Ovary (tissue), 7 donors: ENCODE measurements at regions not wholly inside any gene's neighbourhood (a gene's known extent, or its start where the extent isn't known, plus 50 kb on each side); places are given as distances from the start of the nearest gene placed in this dataset.

Experiments
- DNase-seq, 5 donors: peaks; one replicate each; pipeline ENCODE4 v3.0.0-alpha.2; 2019 to 2020
- H3K27ac ChIP-seq, 2 donors: fragments of 200-600 bp; one replicate each; pipeline versions ENCODE4 v1.5.1 to v1.8.0; 2019 to 2022
- H3K27me3 ChIP-seq: fragments of 200-600 bp; one replicate; pipeline ENCODE4 v1.8.0; 2022
- H3K36me3 ChIP-seq: fragments of 200-600 bp; sonication (generic); one replicate; pipeline ENCODE4 v1.5.1; 2019
- H3K4me1 ChIP-seq: one replicate; pipeline ENCODE4 v1.8.1; 2013; ENCODE audit warnings: mild to moderate bottlenecking, moderate library complexity; ENCODE audit not compliant: insufficient read depth
- H3K4me3 ChIP-seq: fragments of 200-600 bp; sonication (generic); one replicate; pipeline ENCODE4 v1.5.1; 2017
- H3K9me3 ChIP-seq, 2 donors: fragments of 200-600 bp in 1 of 2; sonication (generic) in 1 of 2; one replicate each; pipeline versions ENCODE4 v1.5.1 to v1.8.1; 2013 to 2019; ENCODE audit warnings: mild to moderate bottlenecking in 1 of 2, moderate library complexity in 1 of 2
- EP300 ChIP-seq: sonication (generic); formaldehyde crosslinking; IDR thresholded peaks from one replicate; pipeline ENCODE4 v1.6.1; 2017; ENCODE audit warnings: antibody characterized with exemption
- POLR2A ChIP-seq: fragments of 450-650 bp; IDR thresholded peaks from one replicate; pipeline ENCODE4 v1.6.1; 2017; ENCODE audit warnings: antibody characterized with exemption, mild to moderate bottlenecking, moderate library complexity
- WGBS, 3 donors: extraction: QIAGEN DNeasy Blood & Tissue Kit in 1 of 3; methylation state at CpG; one replicate each; pipeline versions ENCODE4 v1.1.5 to v1.1.7; 2013 to 2017; 5-methylcytosine and 5-hydroxymethylcytosine counted together
- intact Hi-C, 4 donors: fragments of 100-400 bp; cut with DNase I; formaldehyde crosslinking; loops; one replicate each; pipeline versions ENCODE4 v1.11.0 to v1.15.1; 2022 to 2023
- TF ChIP-seq, protein P1 (sequence below), 3 donors: fragments of 450-650 bp in 2 of 3; fragments of 200-600 bp in 1 of 3; IDR thresholded peaks; one replicate each; pipeline versions ENCODE4 v1.5.1 to v1.8.0; 2016 to 2022; ENCODE audit warnings: antibody characterized with exemption in 3 of 3, mild to moderate bottlenecking in 1 of 3
- donor health status: DM: no; HTN: no; CAD: no; lungs with moderate emphysema.
- donor health status: DM: no; HTN: no; CAD: no.
- donor health status: Bipolar disorder and iron deficiency.
- donor health status: DM: no; HTN: no; CAD: no.
- donor health status: DM: yes; HTN: yes; CAD: no.

DNA sequence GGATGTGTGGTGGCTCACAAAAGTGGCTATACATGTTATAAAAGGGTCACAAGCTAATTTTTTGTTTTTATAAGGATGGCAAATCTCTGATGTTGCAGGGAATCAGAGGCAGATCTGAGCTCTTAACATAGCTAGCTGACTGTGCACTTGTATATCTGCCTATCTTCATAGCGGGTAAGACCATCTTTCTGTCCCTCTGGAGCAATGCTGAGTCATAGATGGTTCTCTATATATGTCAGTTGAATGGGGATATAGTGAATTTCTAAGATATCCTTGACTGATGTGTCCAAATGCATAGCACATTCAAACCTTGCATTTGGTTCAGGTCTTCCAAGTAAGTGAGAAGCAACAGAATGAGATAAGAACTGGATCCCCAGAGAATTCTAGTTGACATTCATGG is 272.6 kb upstream of the PROX1 start:
- DNase-seq: no peak
- 66 to 87% (median 83%) methylated on average over 1 of the region's 1 CpG for WGBS, 3 donors
- Histone ChIP-seq H3K27ac (no peak overlapping the region), H3K4me1 (no peaks in the 10 kb centered on the region), H3K4me3 (no peak overlapping the region), H3K9me3 (no peaks in the 10 kb centered on the region), H3K36me3 (no peaks in the 10 kb centered on the region), H3K27me3 (no peaks in the 10 kb centered on the region)
- no peak for TF ChIP-seq EP300
- TF ChIP-seq POLR2A: no peak
- TF ChIP-seq, protein P1, sequence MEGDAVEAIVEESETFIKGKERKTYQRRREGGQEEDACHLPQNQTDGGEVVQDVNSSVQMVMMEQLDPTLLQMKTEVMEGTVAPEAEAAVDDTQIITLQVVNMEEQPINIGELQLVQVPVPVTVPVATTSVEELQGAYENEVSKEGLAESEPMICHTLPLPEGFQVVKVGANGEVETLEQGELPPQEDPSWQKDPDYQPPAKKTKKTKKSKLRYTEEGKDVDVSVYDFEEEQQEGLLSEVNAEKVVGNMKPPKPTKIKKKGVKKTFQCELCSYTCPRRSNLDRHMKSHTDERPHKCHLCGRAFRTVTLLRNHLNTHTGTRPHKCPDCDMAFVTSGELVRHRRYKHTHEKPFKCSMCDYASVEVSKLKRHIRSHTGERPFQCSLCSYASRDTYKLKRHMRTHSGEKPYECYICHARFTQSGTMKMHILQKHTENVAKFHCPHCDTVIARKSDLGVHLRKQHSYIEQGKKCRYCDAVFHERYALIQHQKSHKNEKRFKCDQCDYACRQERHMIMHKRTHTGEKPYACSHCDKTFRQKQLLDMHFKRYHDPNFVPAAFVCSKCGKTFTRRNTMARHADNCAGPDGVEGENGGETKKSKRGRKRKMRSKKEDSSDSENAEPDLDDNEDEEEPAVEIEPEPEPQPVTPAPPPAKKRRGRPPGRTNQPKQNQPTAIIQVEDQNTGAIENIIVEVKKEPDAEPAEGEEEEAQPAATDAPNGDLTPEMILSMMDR (IDR thresholded peaks at IDR 0.05): no peak
- intact Hi-C loops: no loop called here

DNA sequence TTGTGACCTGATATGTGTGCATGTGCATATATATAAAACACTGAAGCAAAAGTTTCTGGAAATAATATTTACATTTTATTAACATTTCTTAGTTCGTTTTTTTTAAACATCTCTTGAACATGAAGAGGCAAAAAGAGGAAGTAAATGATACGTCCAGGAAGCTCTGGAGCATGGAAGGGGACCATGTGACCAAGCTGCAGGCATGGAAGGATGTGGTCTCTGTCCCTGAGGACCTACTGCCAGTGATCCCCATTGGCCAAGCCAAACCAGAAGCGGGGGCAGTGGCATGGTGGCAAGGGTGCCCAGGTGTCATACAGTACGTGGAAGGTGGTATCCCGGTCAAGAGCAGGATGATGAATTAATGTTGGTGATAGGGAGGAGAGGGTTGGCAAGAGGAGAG is 268.3 kb upstream of the PROX1 start:
- no peak for TF ChIP-seq EP300
- TF ChIP-seq POLR2A: no peak
- TF ChIP-seq, protein P1 (IDR thresholded peaks at IDR 0.05): no peak
- DNase-seq: no peak
- H3K27me3 ChIP-seq: no peaks in the 10 kb centered on the region
- H3K36me3 ChIP-seq: no peaks in the 10 kb centered on the region
- H3K9me3 ChIP-seq: no peaks in the 10 kb centered on the region
- WGBS, 3 donors: 60 to 76% (median 73%) methylated on average over 5 of the region's 5 CpGs
- H3K4me1 ChIP-seq: no peaks in the 10 kb centered on the region
- no peak overlapping the region for H3K4me3 ChIP-seq
- no peak overlapping the region for H3K27ac ChIP-seq
- intact Hi-C loops: no loop called here

DNA sequence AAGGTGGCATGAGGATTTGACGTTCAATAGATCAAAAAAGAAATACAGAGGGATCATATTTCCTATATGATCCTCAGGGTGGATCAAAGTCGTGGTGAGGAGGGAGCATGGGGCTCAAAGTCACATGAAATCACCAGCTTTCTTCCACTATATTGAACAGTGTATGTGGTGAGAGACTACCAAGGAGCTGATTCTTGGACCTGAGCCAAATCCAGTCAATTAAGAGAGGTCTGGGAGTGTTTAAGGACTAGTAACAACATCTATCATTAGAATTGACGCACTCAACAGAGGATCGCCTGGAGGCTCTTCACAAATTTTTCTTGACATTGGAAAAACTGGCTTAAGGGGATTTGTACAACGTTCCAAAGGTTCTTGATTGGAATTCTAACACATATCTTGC is 267.7 kb upstream of the PROX1 start:
- WGBS, 3 donors: 23 to 31% (median 25%) methylated on average over 5 of the region's 5 CpGs
- Histone ChIP-seq H3K4me1 (no peaks in the 10 kb centered on the region), H3K4me3 (no peak overlapping the region), H3K27ac (no peak overlapping the region), H3K9me3 (no peaks in the 10 kb centered on the region), H3K36me3 (no peaks in the 10 kb centered on the region), H3K27me3 (no peaks in the 10 kb centered on the region)
- intact Hi-C loops: no loop called here
- TF ChIP-seq POLR2A: no peak
- TF ChIP-seq EP300: no peak
- no peak for DNase-seq

DNA sequence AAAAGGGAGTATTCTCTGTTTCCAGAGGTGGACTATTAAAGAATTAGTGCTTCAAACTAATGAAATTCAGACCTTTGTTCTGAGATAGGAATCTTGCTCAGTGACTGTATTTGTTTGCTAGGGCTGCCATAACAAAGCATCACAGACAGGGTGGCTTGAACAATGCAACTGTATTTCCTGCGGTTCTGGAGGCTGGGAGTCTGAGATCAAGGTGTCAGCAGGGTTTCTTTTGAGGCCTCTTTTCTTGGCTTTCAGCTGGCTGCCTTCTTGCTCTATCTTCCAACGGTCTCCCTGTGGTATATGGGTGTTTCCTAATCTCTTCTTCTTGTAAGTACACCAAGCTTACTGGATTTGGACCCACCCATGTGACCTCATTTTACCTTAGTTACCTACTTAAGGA is 264.6 kb upstream of the PROX1 start:
- 73 to 78% (median 76%) methylated on average over 2 of the region's 2 CpGs for WGBS, 3 donors

More for the DNA sequence above, 264.6 kb upstream of the PROX1 start:
- Histone ChIP-seq H3K4me1 (no peaks in the 10 kb centered on the region), H3K9me3 (no peaks in the 10 kb centered on the region), H3K27ac (no peak overlapping the region), H3K4me3 (no peak overlapping the region), H3K27me3 (no peaks in the 10 kb centered on the region), H3K36me3 (no peaks in the 10 kb centered on the region)
- DNase-seq: no peak
- intact Hi-C loops: no loop called here
- TF ChIP-seq EP300 (no peak), POLR2A (no peak)
- TF ChIP-seq, protein P1 (IDR thresholded peaks at IDR 0.05): no peak
